HG03159 (cell line): ENCODE measurements at regions not wholly inside any gene's neighbourhood (a gene's known extent, or its start where the extent isn't known, plus 50 kb on each side); places are given as distances from the start of the nearest gene placed in this dataset.
A peak's percentile ranks its signal among the peaks of the same experiment; 100 is the strongest.

Source experiments
- ATAC-seq: cut with Tn5 transposase; IDR thresholded peaks from one replicate; pipeline ENCODE4 v1.9.1; 2021; ENCODE audit warnings: mild to moderate bottlenecking, moderate library complexity; ENCODE audit not compliant: unreplicated experiment

DNA sequence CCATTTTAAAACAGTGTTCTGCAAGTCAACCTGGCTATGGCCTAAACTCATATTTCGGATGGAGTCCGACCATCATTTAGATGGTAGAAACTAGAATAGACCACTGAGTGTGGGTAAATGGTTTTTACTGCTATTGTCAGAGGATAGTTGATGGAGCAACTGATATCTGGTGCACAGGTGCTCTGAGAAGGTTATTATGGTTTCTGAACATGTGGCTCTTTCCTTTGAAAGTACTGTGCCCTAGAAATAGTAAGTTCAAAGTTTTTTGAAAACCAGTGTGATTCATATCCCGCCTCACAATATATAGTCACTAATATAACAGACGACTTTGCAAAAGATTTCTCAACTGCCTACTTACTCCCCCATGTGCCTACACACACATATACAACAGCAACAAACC, 64.4 kb upstream of the BTG1 start:
- no peak for ATAC-seq

DNA sequence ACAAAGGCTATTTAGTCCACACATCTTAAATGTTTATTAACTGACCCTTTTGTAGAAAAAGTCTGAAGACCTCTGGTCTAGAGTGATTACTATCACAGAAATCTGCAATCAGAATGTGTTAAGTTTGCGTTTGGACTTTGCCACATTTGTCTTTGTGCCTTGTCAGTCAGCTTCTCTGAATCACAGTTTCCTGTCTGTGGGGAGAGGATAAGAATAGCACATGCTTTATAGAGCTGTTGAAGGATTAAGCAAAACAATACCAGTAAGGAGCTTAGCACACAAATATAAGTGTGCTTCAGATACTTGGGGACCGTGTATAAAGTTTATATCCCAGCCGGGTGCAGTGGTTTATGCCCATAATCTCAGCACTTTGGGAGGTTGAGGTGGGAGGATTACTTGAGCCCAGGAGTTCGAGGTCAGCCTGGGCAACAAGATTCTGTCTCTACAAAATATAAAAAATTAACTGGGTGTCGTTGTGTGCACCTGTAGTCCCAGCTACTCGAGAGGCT, 63.0 kb upstream of the BTG1 start:
- peak; percentile 73 for ATAC-seq

DNA sequence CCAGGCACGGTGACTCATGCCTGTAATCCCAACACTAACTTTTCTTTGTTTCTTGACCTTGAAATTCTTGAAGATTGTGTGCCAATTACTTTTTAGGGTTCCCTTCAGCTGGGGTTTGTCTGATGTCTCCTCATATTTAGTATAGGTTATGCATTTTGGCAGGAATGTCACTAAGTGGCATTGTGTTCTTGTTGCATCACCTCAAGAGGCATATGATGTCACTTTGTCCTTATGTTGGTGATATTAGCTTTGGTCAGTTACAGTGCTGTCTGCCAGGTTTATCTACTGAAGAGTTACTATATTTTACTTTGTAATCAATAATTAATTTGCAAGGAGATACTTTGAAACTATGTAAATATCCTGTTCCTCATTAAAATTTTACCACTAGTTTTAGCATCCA, 61.0 kb upstream of the BTG1 start:
- ATAC-seq, result no peak

DNA sequence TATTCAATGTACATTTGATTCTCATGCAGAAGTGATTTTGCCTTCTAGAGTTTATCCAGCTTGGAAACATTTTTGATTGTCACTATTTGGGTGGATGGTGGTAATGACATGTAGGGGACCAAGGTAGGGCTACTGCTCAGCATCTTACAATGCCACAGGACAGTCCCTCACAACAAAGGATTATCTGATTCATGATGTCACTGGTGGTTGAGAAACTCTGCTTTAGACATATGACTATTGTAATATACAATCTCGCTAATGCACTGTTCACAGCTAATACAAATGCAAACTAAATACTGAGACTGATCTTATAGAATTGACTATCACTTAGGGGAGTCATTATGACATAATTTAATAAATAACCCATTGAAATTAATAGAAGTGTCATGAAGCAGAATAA, 60.4 kb upstream of the BTG1 start:
- ATAC-seq, result no peak

DNA sequence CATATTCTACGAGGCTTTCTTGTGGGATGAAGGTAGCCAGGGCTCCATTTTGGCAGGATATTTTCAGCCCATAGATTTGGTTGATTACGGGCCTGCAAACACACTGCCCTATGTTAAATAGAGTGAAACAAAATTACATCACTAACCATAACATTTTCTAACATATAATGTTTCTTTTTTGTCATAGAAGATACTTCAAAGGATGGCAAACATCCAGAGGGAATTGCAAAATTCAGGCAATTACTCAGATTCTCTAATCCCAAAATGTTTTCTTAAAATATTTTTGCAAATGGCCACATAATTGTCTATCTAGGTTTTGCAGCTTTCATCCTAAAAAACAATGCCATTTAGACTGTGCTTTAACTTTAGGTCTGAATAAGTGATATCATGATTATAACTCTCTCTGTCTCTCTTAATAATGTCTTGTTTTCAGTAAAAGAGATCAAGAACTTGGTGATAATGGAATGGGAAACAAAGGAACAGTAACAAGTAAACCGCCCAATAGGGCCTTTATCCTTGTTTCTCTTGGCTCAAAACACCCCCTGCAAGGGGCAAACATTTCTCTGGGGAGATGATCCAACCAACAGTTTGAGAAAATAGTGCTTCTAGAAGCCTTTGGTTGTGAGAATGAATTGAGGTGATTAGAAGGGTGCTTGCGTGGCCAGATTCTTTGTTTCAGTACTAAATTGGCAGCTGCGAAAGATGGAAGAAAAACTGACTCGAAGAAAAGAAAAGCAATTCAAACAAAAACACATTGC, 54.4 kb upstream of the BTG1 start:
- no peak for ATAC-seq

DNA sequence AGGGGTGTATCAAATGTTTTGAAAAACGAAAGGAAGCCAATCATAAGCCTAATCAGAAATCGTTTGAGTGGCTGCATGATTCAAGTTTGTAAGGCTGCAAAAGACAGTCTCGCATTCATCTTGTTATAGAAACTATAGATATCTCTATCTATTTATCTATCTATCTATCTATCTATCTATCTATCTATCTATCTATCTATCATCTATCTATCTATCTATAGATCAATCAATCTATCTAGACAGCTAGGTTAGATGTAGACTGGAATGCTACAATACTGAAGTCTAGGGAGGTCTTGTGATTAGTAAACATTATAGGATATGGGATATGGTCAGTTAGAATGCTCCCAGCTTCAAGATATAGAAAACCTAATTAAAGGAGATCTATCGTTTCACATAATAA, 52.2 kb upstream of the BTG1 start:
- no peak for ATAC-seq

DNA sequence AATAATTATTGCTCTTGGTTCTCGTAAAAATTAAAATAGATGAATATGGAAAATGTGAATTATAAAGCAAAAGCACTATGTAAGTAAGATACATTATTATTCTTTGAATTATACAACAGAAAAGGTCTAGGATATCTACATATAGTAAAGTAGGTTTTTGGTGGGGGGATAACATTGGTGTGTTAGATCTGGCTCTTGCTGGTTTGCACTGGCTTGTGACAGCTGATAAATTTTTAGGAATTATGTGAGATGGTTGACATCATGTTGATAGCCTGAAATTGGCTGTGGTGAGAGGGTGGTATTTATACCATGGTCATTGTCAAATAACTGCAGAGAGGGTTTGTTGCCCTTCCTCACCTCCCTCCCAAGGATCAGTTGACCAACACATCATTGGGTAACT, 50.7 kb upstream of the BTG1 start:
- ATAC-seq, result no peak
